Activated T-cell treated with anti-CD3 and anti-CD28 coated beads, Interleukin-2, amount 50 U/mL, for 4 hours (primary cell): ENCODE measurements at regions not wholly inside any gene's neighbourhood (a gene's known extent, or its start where the extent isn't known, plus 50 kb on each side); places are given as distances from the start of the nearest gene placed in this dataset.
"Not testable (repeated sequence)": the region's sequence is repeated elsewhere in the genome, so short reads cannot be mapped to it uniquely, and the experiment has no call there.

Experiments
- ATAC-seq, 2 donors: fragments of 200-7000 bp; cut with Tn5 transposase; one replicate each; pipeline ENCODE4 v1.10.0; 2021
- DNase-seq: peaks from one replicate; pipeline ENCODE4 v3.0.0-alpha.2; 2020
- H3K27me3 Mint-ChIP-seq: one replicate; pipeline ENCODE4 v1.8.0; 2021; ENCODE audit warnings: low read depth, mixed read lengths
- H3K36me3 Mint-ChIP-seq: one replicate; pipeline ENCODE4 v1.8.0; 2022; ENCODE audit warnings: mixed read lengths; ENCODE audit not compliant: insufficient read depth
- H3K4me1 Mint-ChIP-seq: one replicate; pipeline ENCODE4 v1.8.0; 2021; ENCODE audit warnings: low read depth, mixed read lengths
- H3K4me3 Mint-ChIP-seq: one replicate; pipeline ENCODE4 v1.8.0; 2021; ENCODE audit warnings: mild to moderate bottlenecking, moderate library complexity, mixed read lengths
- H3K9me3 Mint-ChIP-seq: one replicate; pipeline ENCODE4 v1.8.0; 2021; ENCODE audit warnings: mixed read lengths

- no peak for ATAC-seq
- H3K4me3 Mint-ChIP-seq: no peak overlapping the region
- H3K9me3 Mint-ChIP-seq: no peaks in the 10 kb centered on the region
- H3K4me1 Mint-ChIP-seq: no peaks in the 10 kb centered on the region
- H3K27me3 Mint-ChIP-seq: no peaks in the 10 kb centered on the region
- DNase-seq: no peak
- no peaks in the 10 kb centered on the region for H3K36me3 Mint-ChIP-seq
Observed at GRCh38 chr1:60923389-60924087, 158.8 kb upstream of the NFIA start.

DNA sequence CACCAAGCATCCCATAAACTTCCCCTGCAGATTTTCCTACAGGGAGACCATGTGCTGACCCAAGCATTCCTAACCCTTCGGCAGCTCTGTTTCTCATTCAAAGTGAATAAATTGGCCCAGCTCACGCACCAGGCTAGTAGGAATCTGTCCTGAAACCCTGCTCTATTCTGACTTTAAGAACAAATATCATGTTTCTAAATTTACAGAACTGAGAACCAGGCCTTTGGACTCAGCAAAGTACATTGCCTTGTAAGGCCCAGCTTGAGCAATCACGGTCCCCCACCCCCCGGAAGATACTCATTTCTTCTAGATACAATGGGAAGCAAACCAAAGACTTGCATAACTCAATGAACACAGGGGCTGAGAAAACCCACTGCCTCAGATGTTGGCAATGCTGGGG, 160.1 kb upstream of the NFIA start:
- ATAC-seq (no peak), DNase-seq (no peak)
- Mint-ChIP-seq H3K4me3 (no peak overlapping the region), H3K36me3 (no peaks in the 10 kb centered on the region), H3K9me3 (no peaks in the 10 kb centered on the region), H3K27me3 (no peaks in the 10 kb centered on the region), H3K4me1 (no peaks in the 10 kb centered on the region)

DNA sequence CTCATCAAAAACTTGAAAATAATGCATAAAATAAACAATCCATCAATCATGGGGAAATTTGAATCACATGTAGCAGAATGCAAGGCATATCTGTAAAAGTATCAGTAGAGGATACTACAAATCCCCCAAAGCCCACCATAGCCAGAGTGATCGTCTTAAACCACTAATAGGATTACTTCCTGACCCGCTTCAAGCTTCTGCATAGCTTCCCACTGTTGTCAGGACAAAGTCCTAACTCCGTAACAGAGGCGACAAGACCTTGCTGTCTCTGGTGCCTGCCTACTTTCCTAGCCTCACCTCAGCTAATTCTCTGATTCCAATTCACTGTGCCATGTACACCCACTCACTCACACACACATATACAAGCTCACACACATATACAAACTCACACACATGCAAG, 161.2 kb upstream of the NFIA start:
- Mint-ChIP-seq H3K36me3 (no peaks in the 10 kb centered on the region), H3K27me3 (no peaks in the 10 kb centered on the region), H3K4me3 (no peak overlapping the region), H3K4me1 (no peaks in the 10 kb centered on the region), H3K9me3 (no peaks in the 10 kb centered on the region)
- ATAC-seq: no peak
- no peak for DNase-seq

DNA sequence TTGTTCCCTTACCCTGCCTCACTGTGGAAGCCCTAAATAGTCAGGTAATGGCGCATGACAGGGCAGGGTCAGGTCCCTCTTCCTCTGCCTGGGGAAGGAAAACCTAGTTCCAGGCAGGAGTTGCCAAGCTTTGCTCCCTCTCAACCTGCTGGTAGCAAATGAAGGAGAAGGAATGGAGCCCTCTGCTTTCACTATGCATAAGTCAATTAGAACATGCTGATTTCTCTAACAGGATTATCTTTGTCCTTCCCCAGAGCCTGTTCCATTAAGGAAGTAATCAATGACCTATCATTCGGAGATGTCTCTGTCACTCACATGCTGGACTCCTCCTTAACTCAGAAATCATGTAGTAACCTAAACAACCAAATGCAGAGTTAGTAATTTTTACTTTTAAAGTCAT, 161.8 kb upstream of the NFIA start:
- no peaks in the 10 kb centered on the region for H3K27me3 Mint-ChIP-seq
- no peak for DNase-seq
- no peaks in the 10 kb centered on the region for H3K4me1 Mint-ChIP-seq

DNA sequence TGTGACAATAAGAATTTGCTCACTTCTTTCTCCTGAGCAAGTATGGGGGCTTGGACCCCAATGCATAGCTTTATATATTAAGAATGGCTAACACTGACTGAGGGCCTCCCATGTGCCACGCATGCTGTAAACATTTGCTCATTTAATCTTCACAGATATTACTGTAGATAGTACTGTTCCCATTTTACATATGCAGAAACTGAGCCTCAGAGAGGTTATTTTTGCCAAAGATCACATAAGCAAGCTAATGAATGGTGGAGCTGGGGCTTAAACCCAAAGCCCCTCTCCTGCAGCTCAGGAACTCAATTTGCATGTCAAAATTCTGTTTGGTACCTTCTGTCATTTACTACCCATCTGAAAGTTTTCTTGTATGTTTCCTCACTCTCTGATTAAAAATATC, 163.5 kb upstream of the NFIA start:
- DNase-seq (no peak), ATAC-seq (no peak)
- H3K9me3 Mint-ChIP-seq: no peaks in the 10 kb centered on the region
- no peaks in the 10 kb centered on the region for H3K4me1 Mint-ChIP-seq
- H3K27me3 Mint-ChIP-seq: peaks cover 3% of the 10 kb centered on the region
- no peaks in the 10 kb centered on the region for H3K36me3 Mint-ChIP-seq
- no peak overlapping the region for H3K4me3 Mint-ChIP-seq

More for the DNA sequence above, 161.8 kb upstream of the NFIA start:
- no peak for ATAC-seq
- Mint-ChIP-seq H3K9me3 (no peaks in the 10 kb centered on the region), H3K4me3 (no peak overlapping the region), H3K36me3 (no peaks in the 10 kb centered on the region)

- ATAC-seq (no peak), DNase-seq (no peak)
- H3K9me3 Mint-ChIP-seq: no peaks in the 10 kb centered on the region
- no peaks in the 10 kb centered on the region for H3K4me1 Mint-ChIP-seq
- no peak overlapping the region for H3K4me3 Mint-ChIP-seq
- peaks cover 3% of the 10 kb centered on the region for H3K27me3 Mint-ChIP-seq
- no peaks in the 10 kb centered on the region for H3K36me3 Mint-ChIP-seq
Observed at GRCh38 chr1:60916906-60917305, 165.5 kb upstream of the NFIA start.

DNA sequence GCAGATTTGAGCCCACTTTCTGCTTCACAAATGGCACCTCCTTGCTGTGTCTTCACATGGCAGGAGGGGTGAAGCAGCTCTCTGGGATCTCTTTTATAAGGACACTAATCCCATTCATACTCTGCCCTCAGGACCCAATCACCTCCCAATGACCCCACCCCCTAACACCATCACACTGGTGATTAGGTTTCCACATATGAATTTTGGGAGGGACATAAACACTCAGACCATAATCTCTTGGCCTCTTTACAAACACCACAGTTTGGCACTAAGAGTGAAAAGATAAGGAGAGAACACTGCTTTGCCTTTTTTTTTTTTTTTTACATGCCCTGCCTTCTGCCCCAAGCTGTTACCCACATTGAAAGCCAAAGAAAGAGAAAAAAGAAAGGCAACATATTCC, 166.2 kb upstream of the NFIA start:
- ATAC-seq (no peak), DNase-seq (no peak)
- Mint-ChIP-seq H3K4me3 (no peak overlapping the region), H3K27me3 (peaks cover 3% of the 10 kb centered on the region), H3K4me1 (no peaks in the 10 kb centered on the region), H3K36me3 (no peaks in the 10 kb centered on the region), H3K9me3 (no peaks in the 10 kb centered on the region)

DNA sequence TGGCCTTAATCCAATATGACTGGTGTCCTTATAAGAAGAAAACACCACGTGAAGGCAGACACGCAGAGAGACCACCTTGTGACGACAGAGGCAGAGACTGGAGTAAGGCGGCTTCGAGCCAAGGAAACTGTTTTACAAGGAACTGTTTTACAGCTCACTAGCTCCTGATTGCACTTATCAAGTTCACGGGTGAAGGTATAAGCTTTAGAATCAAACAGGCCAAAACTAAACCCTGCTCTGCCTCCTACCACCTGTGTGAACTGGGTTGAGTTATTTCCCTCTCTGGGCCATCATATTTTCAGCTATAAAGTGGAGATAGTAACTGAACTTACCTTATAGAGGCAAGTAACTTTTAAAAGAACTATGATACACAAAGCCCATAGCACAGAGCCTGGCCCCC, 166.9 kb upstream of the NFIA start:
- Mint-ChIP-seq H3K4me3 (no peak overlapping the region), H3K4me1 (no peaks in the 10 kb centered on the region), H3K36me3 (no peaks in the 10 kb centered on the region), H3K27me3 (peaks cover 3% of the 10 kb centered on the region), H3K9me3 (no peaks in the 10 kb centered on the region)
- DNase-seq (no peak), ATAC-seq (no peak)

DNA sequence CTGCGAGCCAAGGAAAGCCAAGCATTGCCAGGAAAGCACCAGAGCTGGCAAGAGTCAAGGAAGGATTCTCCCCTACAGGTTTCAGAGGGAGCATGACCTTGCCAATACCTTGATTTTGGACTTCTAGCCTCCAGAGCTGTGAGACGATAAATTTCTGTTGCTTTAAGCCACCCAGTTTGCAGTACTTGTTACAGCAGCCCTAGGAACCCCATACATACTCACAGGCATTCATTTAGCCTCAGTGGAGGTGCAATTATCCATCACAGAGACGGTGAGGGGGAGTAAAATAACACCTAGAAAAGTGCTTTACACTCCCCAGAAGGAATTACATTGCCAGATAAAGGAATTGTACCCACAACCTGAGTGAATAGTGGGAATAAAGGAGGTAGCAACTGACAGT, 167.4 kb upstream of the NFIA start:
- DNase-seq: no peak
- H3K4me1 Mint-ChIP-seq: no peaks in the 10 kb centered on the region
- peaks cover 3% of the 10 kb centered on the region for H3K27me3 Mint-ChIP-seq
- no peaks in the 10 kb centered on the region for H3K9me3 Mint-ChIP-seq
- no peak for ATAC-seq
- H3K4me3 Mint-ChIP-seq: no peak overlapping the region
- no peaks in the 10 kb centered on the region for H3K36me3 Mint-ChIP-seq

DNA sequence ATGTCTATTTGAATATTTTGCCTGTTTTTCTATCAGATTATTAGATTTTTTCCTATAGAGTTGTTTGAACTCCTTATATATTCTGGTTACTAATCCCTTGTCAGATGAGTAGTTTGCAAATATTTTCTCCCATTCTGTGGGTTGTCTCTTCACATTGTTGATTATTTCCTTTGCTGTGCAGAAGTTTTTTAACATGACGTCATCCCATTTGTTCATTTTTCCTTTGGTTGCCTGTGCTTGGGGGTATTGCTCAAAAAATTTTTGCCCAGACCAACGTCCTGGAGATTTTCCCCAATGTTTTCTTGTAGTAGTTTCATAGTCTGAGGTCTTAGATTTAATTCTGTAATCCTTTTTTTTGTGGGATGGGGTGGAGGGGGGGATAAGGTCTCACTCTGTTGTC, 168.7 kb upstream of the NFIA start:
- H3K27me3 Mint-ChIP-seq, H3K4me3 Mint-ChIP-seq, H3K36me3 Mint-ChIP-seq, DNase-seq, H3K4me1 Mint-ChIP-seq, ATAC-seq, H3K9me3 Mint-ChIP-seq: not testable (repeated sequence)

DNA sequence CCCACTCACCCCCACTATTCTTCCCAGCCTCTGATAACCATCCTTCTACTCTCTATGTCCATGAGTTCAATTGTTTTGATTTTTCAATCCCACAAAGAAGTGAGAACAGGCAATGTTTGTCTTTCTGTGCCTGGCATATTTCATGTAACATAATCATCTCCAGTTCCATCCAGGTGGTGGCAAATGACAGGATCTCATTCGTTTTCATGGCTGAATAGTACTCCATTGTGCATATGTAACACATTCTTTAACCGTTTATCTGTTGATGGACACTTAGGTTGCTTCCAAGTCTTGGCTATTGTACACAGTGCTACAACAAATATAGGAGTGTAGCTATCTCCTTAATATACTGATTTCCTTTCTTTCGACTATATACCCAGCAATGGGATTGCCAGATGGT, 169.3 kb upstream of the NFIA start:
- H3K4me3 Mint-ChIP-seq: no peak overlapping the region

GRCh38 chr1:60911966-60912697, 170.2 kb upstream of the NFIA start:
- Mint-ChIP-seq H3K4me1 (no peaks in the 10 kb centered on the region), H3K27me3 (peaks cover 3% of the 10 kb centered on the region), H3K36me3 (no peaks in the 10 kb centered on the region), H3K4me3 (no peak overlapping the region), H3K9me3 (no peaks in the 10 kb centered on the region)
- no peak for DNase-seq
- no peak for ATAC-seq

More for the DNA sequence above, 169.3 kb upstream of the NFIA start:
- Mint-ChIP-seq H3K36me3 (no peaks in the 10 kb centered on the region), H3K9me3 (no peaks in the 10 kb centered on the region), H3K27me3 (peaks cover 3% of the 10 kb centered on the region), H3K4me1 (no peaks in the 10 kb centered on the region)
- ATAC-seq (no peak), DNase-seq (no peak)

DNA sequence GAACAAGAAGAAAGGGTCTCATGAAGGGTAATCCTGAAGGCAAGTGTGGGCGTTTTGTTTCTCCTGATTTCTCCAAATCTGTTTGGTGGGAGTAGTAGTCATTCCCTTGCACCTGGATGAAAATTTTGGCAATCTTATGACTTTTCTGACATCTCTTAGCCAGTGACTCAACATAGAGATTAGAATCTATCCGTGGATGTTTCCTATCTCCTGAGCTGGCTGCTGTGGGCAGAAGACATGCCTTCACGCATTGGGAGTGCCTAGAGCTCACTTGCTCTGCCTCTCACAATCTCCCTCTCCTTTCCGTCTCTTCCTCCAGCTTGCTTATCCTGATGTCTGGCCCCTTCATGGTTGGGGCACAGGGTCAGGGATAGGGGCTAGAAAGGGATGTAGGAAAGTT, 174.2 kb upstream of the NFIA start:
- no peak for DNase-seq
- ATAC-seq: no peak
- H3K4me3 Mint-ChIP-seq: no peak overlapping the region

GRCh38 chr1:60906526-60906925, 175.8 kb upstream of the NFIA start:
- no peak overlapping the region for H3K4me3 Mint-ChIP-seq
- H3K36me3 Mint-ChIP-seq: no peaks in the 10 kb centered on the region
- no peak for ATAC-seq
- H3K9me3 Mint-ChIP-seq: no peaks in the 10 kb centered on the region
- no peaks in the 10 kb centered on the region for H3K4me1 Mint-ChIP-seq
- DNase-seq: no peak
- H3K27me3 Mint-ChIP-seq: no peaks in the 10 kb centered on the region

More for the DNA sequence above, 174.2 kb upstream of the NFIA start:
- Mint-ChIP-seq H3K27me3 (no peaks in the 10 kb centered on the region), H3K36me3 (no peaks in the 10 kb centered on the region), H3K9me3 (no peaks in the 10 kb centered on the region), H3K4me1 (no peaks in the 10 kb centered on the region)

DNA sequence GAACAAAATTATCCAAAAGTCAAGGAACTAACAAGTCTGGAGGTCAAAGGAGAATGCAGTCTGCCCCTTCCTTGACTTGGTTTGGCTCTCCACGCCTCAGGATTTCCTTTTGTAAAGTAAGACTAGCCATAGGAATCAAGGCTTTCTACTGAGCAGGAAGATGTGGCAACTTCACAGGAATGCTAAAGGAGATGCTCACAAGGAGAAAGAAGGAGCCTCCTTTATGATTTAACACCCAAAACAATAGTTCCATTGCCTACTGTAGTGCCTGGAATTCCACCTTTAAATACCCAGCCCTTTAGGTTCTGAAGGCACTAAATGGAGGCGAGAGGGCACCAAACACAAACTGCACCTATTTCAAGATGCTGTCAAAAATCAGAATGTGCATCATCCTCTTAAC, 176.3 kb upstream of the NFIA start:
- DNase-seq (no peak), ATAC-seq (no peak)
- no peak overlapping the region for H3K4me3 Mint-ChIP-seq
- no peaks in the 10 kb centered on the region for H3K9me3 Mint-ChIP-seq
- H3K27me3 Mint-ChIP-seq: no peaks in the 10 kb centered on the region
- H3K36me3 Mint-ChIP-seq: no peaks in the 10 kb centered on the region
- no peaks in the 10 kb centered on the region for H3K4me1 Mint-ChIP-seq
